ENCODE measurements at regions not wholly inside any gene's neighbourhood (a gene's known extent, or its start where the extent isn't known, plus 50 kb on each side); places are given as distances from the start of the nearest gene placed in this dataset.

DNA sequence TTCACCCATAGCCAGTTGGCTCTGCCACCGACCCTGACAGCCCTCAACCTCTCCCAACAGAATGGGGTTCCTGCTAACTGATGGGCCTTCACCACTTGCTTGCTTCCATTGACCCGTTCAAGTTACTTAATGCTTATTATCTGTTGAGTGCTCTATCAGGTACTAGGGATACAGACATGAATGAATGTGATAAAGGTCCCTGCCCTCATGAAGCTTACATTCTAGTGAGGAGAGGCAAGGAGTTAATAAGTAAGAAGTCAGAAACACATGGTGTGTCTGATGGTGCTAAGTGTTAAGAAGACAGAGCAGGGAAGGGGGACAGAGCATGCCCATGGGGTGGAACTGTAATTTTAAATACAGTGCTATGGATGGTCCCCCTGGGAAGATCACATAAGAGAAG lies 107.5 kb upstream of the JUN start:
- no peak for DNase-seq (ENCODE audit: low read depth)

DNA sequence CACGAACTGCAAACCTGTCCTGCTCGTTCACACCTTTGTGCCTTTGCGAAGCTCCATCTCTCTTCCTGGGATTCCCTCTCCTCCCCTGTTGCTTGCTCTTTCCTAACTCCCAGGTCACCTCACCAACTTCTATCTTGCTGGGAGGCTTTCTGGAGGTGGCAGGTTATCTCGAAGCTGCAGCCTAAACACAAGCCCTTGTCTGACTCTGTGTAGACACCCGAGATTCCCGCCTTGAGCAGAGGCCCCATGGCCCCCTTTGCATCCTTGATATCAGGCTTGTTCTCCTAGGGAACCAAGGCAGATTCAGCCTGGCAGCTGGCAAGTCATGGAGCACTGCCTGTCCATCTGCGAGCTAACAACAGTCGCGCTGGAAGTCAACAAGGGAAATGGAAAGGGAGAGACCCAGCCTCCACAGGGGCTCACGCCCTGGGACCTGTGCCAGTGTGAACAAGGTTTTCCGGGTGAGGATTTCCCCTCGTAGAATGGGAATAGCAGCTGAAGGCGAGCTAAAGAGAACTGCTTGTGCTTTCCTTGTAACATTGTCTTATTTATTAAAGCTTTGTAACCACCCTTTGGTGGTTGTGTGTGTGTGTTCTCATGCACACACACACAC lies 109.5 kb upstream of the JUN start:
- DNase-seq (ENCODE audit: low read depth), result no peak

GRCh38 chr1:58895082-58895481 lies 111.2 kb upstream of the JUN start:
- no peak for DNase-seq (ENCODE audit: low read depth)

DNA sequence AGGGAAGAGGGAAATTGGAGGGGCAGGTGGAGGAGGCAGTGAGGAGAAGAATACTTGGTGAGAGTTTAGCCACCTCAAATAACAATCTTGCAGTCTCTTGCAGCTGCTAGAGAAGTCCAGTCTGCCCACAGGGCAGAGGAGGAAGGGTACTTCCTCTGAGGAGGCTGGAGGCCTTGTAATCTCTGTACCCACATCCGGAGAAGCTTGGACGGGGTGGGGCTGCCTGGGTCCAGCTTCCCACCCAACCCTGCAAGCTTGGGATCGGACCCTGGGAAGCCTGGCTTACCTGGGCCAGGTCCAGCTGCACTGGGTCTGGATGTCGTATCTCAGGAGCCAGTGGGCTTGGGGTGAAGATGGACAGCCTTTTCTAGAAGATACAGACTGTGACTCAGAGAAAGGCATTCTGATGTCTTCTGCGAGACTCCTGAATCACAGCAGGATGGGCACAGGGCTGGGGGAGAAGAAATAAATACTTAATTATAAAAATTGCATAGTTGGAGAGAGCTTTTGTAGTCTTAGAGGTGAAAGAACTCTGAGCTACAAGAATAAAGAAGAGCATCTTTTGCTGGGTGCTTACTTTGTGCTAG lies 111.8 kb upstream of the JUN start:
- no peak for DNase-seq (ENCODE audit: low read depth)

DNA sequence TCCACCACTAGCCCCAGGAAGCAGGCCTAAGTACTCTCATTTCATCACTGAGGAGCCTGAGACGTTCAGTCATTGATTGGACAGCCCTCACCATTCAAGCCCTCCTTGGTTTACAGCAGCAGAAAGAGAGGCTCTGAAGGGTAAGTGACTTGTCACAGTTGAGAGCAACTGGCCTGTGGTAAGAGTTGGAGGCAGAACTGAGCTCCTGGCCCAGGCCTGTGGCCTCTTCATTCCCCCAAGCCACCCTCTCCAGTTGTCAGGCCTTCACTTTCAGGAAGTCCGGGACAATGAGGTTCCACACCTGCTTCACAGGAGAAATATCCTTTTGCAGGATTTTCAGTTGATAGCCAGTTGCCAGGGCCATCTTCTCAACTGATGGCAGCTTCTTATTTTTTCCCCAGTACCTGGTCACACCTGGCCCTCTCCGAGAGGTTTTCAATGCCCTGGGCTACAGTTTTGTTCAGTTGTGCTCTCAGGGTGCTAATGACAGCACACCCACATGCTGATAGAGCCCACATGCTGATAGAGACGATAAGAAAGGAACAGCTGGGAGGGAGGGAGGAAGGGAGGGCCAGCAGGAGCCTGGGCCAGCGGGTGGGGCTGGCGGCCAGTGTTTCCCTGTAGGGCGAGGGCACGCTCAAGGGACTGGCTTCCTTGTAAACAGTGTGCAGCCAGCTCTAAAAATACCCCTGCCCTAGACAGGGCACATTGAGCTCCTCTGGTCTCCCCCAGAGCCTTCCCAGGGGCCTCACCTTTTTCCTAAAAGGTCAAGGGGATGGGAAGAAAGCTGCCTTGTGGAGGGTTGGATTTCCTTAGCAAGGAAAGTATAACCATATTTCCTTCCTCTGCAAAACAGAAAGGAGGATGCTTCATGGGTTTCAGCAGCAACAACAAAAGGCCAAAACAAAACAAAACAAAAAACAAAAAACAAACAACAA lies 112.7 kb upstream of the JUN start:
- no peak for DNase-seq (ENCODE audit: low read depth)

DNA sequence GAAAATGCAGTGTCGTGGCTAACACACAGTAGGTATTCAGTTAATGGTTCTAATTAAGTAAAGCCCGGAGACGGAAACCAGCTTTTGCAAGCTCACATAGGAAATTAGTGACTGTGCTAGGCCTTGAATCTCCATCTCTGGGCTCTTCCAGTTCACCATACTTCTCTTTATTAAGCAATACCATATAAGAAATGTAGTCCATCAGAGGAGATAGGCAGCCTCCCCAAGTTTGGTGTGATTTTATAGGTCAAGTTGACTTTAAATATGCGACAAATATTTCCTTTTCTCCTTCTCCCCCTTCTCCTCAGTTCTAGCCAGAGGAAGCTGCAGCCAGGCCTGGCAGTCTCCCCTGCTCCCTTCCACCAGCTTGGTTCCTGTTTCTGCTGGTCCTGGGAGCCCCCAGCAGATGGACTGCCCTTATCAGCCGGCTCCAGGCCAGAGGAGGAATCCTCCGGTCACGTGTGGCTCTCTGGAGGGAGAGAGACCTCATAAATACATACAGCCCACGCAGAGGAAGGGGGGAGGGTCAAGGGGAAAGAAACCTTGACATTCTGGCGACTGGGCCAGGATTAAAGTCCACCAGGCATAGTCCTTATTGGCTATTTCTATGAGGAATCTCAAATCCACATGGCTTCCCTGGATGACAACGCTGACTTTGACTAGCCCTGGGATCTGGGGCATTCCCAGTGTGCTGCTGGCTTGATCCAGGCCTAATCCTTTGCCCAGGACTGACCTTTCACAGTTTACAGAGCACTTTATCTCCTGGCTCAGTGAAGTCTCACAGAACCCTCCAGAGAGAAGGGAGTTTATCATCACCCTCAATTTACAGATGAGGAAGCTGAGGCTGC lies 115.1 kb upstream of the JUN start:
- DNase-seq (ENCODE audit: low read depth), result no peak

DNA sequence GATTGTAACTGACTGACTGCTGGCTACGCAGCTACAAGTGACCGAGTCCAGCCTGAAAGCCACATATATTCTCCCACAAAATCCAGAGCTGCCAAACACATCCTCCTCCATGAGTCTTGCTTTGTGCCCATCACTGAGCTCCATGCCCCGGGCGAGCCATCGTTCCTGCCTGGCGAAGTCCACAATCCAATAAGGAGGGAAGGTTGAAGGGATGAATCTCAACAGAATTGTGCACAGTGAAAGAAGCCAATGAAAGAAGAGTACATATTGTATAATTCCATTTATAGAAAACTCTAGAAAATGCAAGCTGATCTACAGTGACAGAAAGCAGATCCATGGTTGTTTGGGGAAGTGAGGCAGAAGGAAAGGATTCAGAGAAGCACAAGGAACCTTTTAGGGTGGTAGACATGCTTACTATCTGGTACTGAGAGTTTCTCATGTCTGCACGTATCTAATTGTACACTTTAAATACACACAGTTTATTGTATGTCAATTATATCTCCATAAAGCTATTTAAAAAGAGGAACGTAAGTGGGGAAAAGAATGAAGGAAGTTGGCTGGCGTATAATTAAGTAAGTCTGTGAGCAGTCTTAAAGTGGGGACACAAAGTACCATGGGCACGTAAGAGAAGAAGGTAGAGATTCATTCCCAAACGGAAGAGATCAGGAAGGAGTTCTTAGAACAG lies 115.9 kb upstream of the JUN start:
- DNase-seq (ENCODE audit: low read depth), result no peak

DNA sequence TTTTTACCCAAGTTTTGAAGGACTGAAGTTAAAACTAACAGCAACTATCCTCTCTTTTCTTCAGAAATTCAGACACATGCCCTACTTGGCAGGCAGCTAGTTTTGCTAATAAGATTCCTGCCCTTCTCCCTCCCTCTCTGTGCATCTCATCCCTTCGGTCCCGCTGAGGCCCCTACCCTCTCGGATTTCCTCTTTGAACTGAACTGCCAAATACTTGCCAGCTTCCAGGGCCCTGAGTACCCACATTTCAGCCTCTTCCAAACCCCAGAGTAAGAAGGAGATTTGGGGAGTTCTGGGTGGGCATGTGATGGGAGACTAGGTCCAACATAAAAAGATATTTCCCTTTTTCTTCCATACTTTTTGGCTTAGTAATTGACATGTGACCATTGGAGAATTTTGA lies 116.5 kb upstream of the JUN start:
- no peak for DNase-seq (ENCODE audit: low read depth)

GRCh38 chr1:58901008-58901407 lies 117.2 kb upstream of the JUN start:
- DNase-seq (ENCODE audit: low read depth), result no peak

DNA sequence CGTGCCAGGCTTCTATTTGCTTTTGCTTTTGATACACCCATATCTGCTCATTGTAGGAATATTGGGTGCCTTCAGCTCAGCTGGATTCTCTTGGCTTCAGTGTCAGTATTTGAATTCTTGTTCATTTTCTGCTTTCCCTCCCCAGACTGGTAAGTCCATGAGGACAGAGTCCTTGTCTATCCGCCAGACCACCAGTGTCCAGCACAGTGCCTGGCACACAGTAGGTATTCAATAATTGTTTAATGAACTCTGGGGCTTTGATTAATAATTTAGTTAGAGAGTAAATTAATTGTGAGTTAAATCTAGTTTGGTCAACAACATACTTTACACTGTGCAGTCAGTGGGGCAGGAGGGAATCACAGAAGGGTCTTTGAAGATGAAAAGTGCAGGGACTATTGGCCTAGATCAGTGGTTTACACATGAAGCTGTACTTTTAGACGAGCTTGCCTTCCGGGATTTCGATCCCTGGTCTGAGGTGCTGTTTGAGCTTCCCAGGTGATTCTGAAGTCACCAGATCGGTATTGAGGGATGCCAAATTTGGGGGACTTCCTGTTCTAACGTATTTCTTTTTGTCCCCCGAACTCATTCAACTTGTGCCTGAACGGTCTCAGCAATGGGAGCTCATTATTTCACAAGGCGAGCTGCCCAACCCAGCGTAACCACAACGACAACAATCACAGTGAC lies 119.1 kb upstream of the JUN start:
- no peak for DNase-seq (ENCODE audit: low read depth)

GRCh38 chr1:58903514-58904298 lies 119.9 kb upstream of the JUN start:
- DNase-seq (ENCODE audit: low read depth), result peak; percentile 81

DNA sequence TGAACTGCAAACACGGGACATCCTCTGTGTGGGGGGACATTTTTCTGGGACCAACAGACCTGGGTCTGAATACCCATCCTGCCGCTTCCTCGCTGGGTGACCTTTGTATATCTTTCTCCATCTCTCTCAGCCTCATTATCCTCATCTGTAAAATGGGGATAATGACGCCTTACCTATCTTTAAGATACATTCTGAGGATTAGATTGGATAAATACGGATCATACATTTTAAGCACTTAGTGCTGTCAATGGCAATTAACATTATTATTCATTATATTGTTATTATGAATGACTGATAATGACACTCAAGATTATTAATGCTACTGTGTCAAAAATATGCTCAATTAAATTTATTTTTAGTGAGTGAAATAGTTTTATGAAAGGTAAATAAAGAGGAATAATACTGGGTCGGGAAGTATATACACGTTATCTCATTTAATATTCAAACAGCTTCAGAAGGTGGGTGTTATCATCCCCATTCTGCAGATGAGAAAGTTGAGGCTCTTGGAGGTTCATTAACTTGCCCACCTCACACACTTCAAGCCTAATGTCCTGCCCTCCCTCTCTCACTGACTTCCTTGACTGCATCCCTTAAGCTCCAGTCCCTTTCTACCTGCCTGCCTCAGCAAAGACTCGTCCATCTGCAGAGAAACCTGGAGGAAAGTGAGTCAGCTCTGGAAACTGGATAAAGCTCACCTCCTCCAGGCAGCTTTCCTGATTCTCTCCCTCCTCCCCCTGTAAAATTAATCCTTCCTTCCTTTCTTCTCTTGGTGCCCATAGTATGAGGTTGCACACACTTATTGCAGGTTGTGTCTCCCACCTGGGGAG lies 120.7 kb upstream of the JUN start:
- DNase-seq (ENCODE audit: low read depth), result no peak

DNA sequence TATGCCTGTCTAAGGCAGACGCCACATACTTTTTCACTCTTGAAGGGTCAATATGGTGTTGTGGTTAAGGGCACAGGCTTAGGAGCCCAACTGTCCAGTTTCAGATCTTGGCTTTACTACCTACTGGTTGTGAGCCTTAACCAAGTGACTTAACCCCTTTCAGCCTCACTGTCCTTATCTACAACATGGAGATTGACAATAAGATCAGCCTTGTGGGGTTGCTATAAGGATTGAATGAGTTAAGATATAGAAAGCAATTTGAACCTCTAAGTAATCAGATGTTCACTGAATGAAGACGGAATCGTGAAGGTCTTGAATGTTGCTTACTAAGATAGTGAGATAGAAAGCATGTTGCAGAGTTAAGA lies 121.3 kb upstream of the JUN start:
- no peak for DNase-seq (ENCODE audit: low read depth)

GRCh38 chr1:58905628-58906221 lies 121.9 kb upstream of the JUN start:
- DNase-seq (ENCODE audit: low read depth), result no peak

DNA sequence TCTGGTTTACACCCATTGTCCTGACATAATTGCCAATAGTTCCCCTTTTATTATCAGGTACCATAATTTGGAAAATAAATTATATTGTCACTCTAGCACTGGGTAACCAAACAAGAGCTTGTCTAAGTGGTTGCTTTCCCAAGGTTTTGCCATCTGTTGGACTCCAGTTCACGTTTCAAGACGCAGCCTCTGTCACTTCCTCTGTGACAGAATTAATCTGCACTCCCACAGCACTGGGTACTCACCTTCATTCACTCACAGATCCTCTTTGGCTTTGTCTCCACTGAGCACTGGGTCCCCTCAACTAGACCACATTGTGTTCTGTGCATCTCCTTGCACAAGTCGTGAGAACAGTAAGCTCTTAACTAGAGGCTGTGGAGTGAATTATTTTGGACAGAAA lies 123.6 kb upstream of the JUN start:
- DNase-seq (ENCODE audit: low read depth), result no peak

- peak; percentile 92 for DNase-seq (ENCODE audit: low read depth)
Observed at GRCh38 chr1:58908561-58909560, 125.0 kb upstream of the JUN start.

DNA sequence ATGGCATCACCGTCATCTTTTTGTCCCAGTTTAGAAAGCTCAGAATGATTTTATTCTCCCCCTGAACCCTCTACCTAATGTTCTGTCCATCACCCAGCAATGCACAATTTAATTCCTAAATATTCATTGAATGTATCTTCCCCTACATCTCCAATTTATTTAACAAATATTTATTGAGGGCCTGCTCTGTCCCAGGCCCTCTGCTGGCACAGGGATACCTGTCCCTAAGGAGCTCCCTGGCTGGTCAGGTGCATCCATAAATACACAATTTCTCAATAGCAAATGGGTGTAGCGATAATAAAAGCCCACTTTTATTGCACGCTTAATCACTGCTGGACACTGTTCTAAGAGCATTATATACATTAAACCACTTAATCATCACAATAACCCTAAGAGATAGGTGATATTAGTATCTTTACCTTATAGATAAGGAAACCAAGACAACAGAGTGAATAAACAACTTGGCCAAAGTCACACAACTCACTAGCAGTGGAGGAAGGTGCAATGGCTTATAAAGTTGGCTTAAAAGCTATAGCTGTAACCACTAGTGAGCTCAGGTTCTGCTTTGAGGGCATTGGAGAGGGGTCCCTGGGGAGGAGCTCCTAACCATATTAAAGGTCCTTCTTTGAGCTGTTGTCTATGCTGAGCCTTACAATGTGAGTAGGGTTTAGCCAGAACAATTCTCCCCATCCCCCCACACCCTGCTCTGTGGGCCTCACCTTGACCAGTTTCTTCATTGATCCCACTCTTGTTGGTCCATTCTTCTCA lies 126.3 kb upstream of the JUN start:
- DNase-seq (ENCODE audit: low read depth), result no peak
